SU-DHL-6 (cell line): ENCODE measurements at regions not wholly inside any gene's neighbourhood (a gene's known extent, or its start where the extent isn't known, plus 50 kb on each side); places are given as distances from the start of the nearest gene placed in this dataset.
"Not testable (repeated sequence)": the region's sequence is repeated elsewhere in the genome, so short reads cannot be mapped to it uniquely, and the experiment has no call there.

Source experiments
- EZH2phosphoT487 ChIP-seq: fragments of 200-600 bp; sonication (generic), shearing (Covaris generic); conservative IDR thresholded peaks from 2 replicates; pipeline ENCODE4 v1.6.1; 2018; ENCODE audit warnings: mild to moderate bottlenecking, antibody characterized with exemption, low read length, moderate library complexity, mixed read lengths
- TF ChIP-seq, protein P1 (sequence below): fragments of 200-600 bp; sonication (generic); IDR thresholded peaks from one replicate; pipeline ENCODE4 v1.5.1; 2017; ENCODE audit warnings: antibody characterized with exemption, mild to moderate bottlenecking, low read length, moderate library complexity; ENCODE audit not compliant: insufficient read depth, poor library complexity, severe bottlenecking

DNA sequence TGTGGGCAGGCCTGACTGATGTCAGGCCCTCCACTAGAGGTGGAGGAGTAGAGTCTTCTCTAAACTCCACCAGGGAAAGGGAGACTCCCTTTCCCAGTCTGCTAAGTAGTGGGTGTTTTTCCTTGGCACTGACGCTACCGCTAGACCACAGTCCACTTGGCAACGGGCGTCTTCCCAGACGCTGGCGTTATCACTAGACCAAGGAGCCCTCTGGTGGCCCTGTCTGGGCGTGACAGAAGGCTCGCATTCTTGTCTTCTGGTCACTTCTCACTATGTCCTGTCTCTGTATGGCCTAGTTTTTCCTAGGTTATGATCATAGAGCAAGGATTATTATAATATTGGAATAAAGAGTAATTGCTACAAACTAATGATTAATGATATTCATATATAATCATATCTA lies 252.1 kb downstream of the TRIML1 start:
- TF ChIP-seq, protein P1, sequence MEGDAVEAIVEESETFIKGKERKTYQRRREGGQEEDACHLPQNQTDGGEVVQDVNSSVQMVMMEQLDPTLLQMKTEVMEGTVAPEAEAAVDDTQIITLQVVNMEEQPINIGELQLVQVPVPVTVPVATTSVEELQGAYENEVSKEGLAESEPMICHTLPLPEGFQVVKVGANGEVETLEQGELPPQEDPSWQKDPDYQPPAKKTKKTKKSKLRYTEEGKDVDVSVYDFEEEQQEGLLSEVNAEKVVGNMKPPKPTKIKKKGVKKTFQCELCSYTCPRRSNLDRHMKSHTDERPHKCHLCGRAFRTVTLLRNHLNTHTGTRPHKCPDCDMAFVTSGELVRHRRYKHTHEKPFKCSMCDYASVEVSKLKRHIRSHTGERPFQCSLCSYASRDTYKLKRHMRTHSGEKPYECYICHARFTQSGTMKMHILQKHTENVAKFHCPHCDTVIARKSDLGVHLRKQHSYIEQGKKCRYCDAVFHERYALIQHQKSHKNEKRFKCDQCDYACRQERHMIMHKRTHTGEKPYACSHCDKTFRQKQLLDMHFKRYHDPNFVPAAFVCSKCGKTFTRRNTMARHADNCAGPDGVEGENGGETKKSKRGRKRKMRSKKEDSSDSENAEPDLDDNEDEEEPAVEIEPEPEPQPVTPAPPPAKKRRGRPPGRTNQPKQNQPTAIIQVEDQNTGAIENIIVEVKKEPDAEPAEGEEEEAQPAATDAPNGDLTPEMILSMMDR, result not testable (repeated sequence)
- TF ChIP-seq EZH2phosphoT487, result not testable (repeated sequence)
